OCI-LY1 (cell line): ENCODE measurements at regions not wholly inside any gene's neighbourhood (a gene's known extent, or its start where the extent isn't known, plus 50 kb on each side); places are given as distances from the start of the nearest gene placed in this dataset.

ENCODE experiments used
- CTCF ChIP-seq: fragments of 200-600 bp; sonication (generic), shearing (Covaris generic); IDR thresholded peaks from 2 replicates; pipeline ENCODE4 v1.5.1; 2017; ENCODE audit warnings: mild to moderate bottlenecking, antibody characterized with exemption, low read length, moderate library complexity, mixed read lengths
- EZH2 ChIP-seq: fragments of 200-600 bp; sonication (generic), shearing (Covaris generic); IDR thresholded peaks from 2 replicates; pipeline ENCODE4 v1.8.0; 2017; ENCODE audit warnings: borderline replicate concordance, mixed run types, mild to moderate bottlenecking, antibody characterized with exemption, low read length, moderate library complexity, mixed read lengths

- no peak for TF ChIP-seq EZH2
- no peak for TF ChIP-seq CTCF
Measured at GRCh38 chr5:56605231-56605630, 210.1 kb upstream of the MAP3K1 start.
